SK-N-SH treated with all-trans-retinoic acid at 6 μM for 48 hours (cell line): ENCODE measurements at regions not wholly inside any gene's neighbourhood (a gene's known extent, or its start where the extent isn't known, plus 50 kb on each side); places are given as distances from the start of the nearest gene placed in this dataset.

Experiments
- ATAC-seq: fragments of 200-7000 bp; cut with Tn5 transposase; 3 replicates; pipeline ENCODE4 v1.9.1; 2020; ENCODE audit warnings: mild to moderate bottlenecking, moderate library complexity
- ARNTL ChIP-seq: fragments of 450-650 bp; formaldehyde crosslinking; IDR thresholded peaks from 2 replicates; pipeline ENCODE4 v1.5.0; 2020; ENCODE audit warnings: low read depth, mild to moderate bottlenecking, moderate library complexity, borderline replicate concordance
- BACH2 ChIP-seq: fragments of 250-450 bp; sonication (Bioruptor Pico); IDR thresholded peaks from 2 replicates; pipeline ENCODE4 v1.9.0; 2021; ENCODE audit warnings: mild to moderate bottlenecking, borderline replicate concordance
- CSDC2 ChIP-seq: fragments of 250-450 bp; sonication (Bioruptor Pico); IDR thresholded peaks from 2 replicates; pipeline ENCODE4 v1.5.0; 2020; ENCODE audit warnings: mild to moderate bottlenecking, moderate library complexity
- ESRRG ChIP-seq: fragments of 250-450 bp; sonication (Bioruptor Pico); IDR thresholded peaks from 2 replicates; pipeline ENCODE4 v1.6.1; 2021; ENCODE audit warnings: mild to moderate bottlenecking
- GLIS3 ChIP-seq: fragments of 250-450 bp; sonication (Bioruptor Pico); IDR thresholded peaks from 2 replicates; pipeline ENCODE4 v1.5.0; 2020; ENCODE audit warnings: mild to moderate bottlenecking, moderate library complexity
- ISL1 ChIP-seq: fragments of 250-450 bp; sonication (Bioruptor Pico); IDR thresholded peaks from 2 replicates; pipeline ENCODE4 v2.1.2; 2022; ENCODE audit warnings: mild to moderate bottlenecking, moderate library complexity
- OSR1 ChIP-seq: fragments of 250-450 bp; sonication (Bioruptor Pico); IDR thresholded peaks from 2 replicates; pipeline ENCODE4 v1.8.0; 2022; ENCODE audit warnings: moderate library complexity, mild to moderate bottlenecking, inconsistent platforms
- PPARA ChIP-seq: fragments of 250-450 bp; sonication (Bioruptor Pico); IDR thresholded peaks from 2 replicates; pipeline ENCODE4 v1.5.0; 2020; ENCODE audit warnings: mild to moderate bottlenecking, borderline replicate concordance
- RARB ChIP-seq: fragments of 250-450 bp; sonication (Bioruptor Pico); IDR thresholded peaks from 2 replicates; pipeline ENCODE4 v1.8.0; 2021; ENCODE audit warnings: mild to moderate bottlenecking, moderate library complexity
- SNAI2 ChIP-seq: fragments of 250-450 bp; sonication (Bioruptor Pico); IDR thresholded peaks from 2 replicates; pipeline ENCODE4 v1.5.0; 2020; ENCODE audit warnings: mild to moderate bottlenecking, moderate library complexity
- TCF4 ChIP-seq: fragments of 250-450 bp; sonication (Bioruptor Pico); IDR thresholded peaks from 2 replicates; pipeline ENCODE4 v1.8.0; 2021; ENCODE audit warnings: mild to moderate bottlenecking, moderate library complexity, borderline replicate concordance
- TOX ChIP-seq: fragments of 250-450 bp; sonication (Bioruptor Pico); IDR thresholded peaks from 2 replicates; pipeline ENCODE4 v1.8.0; 2021; ENCODE audit warnings: mild to moderate bottlenecking, moderate library complexity, borderline replicate concordance
- ZC3H10 ChIP-seq: fragments of 250-450 bp; sonication (Bioruptor Pico); IDR thresholded peaks from 2 replicates; pipeline ENCODE4 v1.5.1; 2021; ENCODE audit warnings: mild to moderate bottlenecking, moderate library complexity
- ZFP3 ChIP-seq: fragments of 250-450 bp; sonication (Bioruptor Pico); IDR thresholded peaks from 2 replicates; pipeline ENCODE4 v1.5.0; 2020; ENCODE audit warnings: mild to moderate bottlenecking, moderate library complexity
- ZFP30 ChIP-seq: fragments of 450-650 bp; formaldehyde crosslinking; IDR thresholded peaks from 2 replicates; pipeline ENCODE4 v1.5.0; 2022; ENCODE audit warnings: mild to moderate bottlenecking, moderate library complexity
- ZNF565 ChIP-seq: fragments of 450-650 bp; formaldehyde crosslinking; conservative IDR thresholded peaks from 2 replicates; pipeline ENCODE4 v1.5.0; 2020; ENCODE audit warnings: low read depth, mild to moderate bottlenecking, moderate library complexity
- ZNF70 ChIP-seq: fragments of 450-650 bp; formaldehyde crosslinking; IDR thresholded peaks from 2 replicates; pipeline ENCODE4 v1.5.0; 2020; ENCODE audit warnings: mild to moderate bottlenecking, moderate library complexity
- ZNF8 ChIP-seq: fragments of 450-650 bp; formaldehyde crosslinking; IDR thresholded peaks from 2 replicates; pipeline ENCODE4 v1.5.0; 2020; ENCODE audit warnings: mild to moderate bottlenecking, moderate library complexity
- TF ChIP-seq, protein P1 (sequence below): fragments of 250-450 bp; sonication (Bioruptor Pico); IDR thresholded peaks from 2 replicates; pipeline ENCODE4 v1.5.0; 2020; ENCODE audit warnings: mild to moderate bottlenecking, moderate library complexity
- TF ChIP-seq, protein P2 (sequence below): fragments of 250-450 bp; sonication (Bioruptor Pico); IDR thresholded peaks from 2 replicates; pipeline ENCODE4 v1.8.0; 2020; ENCODE audit warnings: mild to moderate bottlenecking, moderate library complexity, borderline replicate concordance
- TF ChIP-seq, protein P3 (sequence below): fragments of 250-450 bp; sonication (Bioruptor Pico); IDR thresholded peaks from 2 replicates; pipeline ENCODE4 v1.5.1; 2021; ENCODE audit warnings: mild to moderate bottlenecking, moderate library complexity
- TF ChIP-seq, protein P4 (sequence below): fragments of 250-450 bp; sonication (Bioruptor Pico); IDR thresholded peaks from 2 replicates; pipeline ENCODE4 v1.5.1; 2020; ENCODE audit warnings: low read depth, mild to moderate bottlenecking, moderate library complexity

DNA sequence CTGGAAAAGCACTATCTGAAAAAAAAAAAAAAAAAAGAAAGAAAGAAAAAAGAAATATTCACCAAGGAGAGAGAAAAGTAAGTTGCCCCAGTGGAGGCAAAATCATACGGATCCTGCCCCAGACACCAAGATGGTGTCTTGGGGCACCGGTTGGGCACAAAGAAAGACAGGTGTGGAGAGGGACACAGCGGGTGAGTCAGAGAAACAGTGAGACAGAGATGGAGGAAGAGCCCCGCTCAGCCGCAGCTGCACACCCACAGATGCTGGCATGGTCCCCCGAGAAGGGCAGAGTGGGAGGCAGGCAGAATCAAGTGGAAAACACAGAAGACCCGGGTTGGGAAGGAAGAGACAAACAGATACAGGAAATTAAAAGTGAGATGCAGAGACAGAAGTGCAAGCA lies 129.7 kb upstream of the SMAD3 start:
- ATAC-seq, result no peak
- TF ChIP-seq ZFP3 (CRISPR knock-in tag), result no peak
- no peak for TF ChIP-seq ZC3H10
- TF ChIP-seq, protein P1, sequence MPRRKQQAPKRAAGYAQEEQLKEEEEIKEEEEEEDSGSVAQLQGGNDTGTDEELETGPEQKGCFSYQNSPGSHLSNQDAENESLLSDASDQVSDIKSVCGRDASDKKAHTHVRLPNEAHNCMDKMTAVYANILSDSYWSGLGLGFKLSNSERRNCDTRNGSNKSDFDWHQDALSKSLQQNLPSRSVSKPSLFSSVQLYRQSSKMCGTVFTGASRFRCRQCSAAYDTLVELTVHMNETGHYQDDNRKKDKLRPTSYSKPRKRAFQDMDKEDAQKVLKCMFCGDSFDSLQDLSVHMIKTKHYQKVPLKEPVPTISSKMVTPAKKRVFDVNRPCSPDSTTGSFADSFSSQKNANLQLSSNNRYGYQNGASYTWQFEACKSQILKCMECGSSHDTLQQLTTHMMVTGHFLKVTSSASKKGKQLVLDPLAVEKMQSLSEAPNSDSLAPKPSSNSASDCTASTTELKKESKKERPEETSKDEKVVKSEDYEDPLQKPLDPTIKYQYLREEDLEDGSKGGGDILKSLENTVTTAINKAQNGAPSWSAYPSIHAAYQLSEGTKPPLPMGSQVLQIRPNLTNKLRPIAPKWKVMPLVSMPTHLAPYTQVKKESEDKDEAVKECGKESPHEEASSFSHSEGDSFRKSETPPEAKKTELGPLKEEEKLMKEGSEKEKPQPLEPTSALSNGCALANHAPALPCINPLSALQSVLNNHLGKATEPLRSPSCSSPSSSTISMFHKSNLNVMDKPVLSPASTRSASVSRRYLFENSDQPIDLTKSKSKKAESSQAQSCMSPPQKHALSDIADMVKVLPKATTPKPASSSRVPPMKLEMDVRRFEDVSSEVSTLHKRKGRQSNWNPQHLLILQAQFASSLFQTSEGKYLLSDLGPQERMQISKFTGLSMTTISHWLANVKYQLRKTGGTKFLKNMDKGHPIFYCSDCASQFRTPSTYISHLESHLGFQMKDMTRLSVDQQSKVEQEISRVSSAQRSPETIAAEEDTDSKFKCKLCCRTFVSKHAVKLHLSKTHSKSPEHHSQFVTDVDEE (CRISPR knock-in tag), result no peak
- no peak for TF ChIP-seq ISL1
- TF ChIP-seq ZNF565 (CRISPR knock-in tag), result no peak
- TF ChIP-seq ARNTL (CRISPR knock-in tag), result no peak
- no peak for TF ChIP-seq SNAI2
- no peak for TF ChIP-seq ZFP30 (CRISPR knock-in tag)
- TF ChIP-seq, protein P2, sequence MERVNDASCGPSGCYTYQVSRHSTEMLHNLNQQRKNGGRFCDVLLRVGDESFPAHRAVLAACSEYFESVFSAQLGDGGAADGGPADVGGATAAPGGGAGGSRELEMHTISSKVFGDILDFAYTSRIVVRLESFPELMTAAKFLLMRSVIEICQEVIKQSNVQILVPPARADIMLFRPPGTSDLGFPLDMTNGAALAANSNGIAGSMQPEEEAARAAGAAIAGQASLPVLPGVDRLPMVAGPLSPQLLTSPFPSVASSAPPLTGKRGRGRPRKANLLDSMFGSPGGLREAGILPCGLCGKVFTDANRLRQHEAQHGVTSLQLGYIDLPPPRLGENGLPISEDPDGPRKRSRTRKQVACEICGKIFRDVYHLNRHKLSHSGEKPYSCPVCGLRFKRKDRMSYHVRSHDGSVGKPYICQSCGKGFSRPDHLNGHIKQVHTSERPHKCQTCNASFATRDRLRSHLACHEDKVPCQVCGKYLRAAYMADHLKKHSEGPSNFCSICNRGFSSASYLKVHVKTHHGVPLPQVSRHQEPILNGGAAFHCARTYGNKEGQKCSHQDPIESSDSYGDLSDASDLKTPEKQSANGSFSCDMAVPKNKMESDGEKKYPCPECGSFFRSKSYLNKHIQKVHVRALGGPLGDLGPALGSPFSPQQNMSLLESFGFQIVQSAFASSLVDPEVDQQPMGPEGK (CRISPR knock-in tag), result no peak
- TF ChIP-seq, protein P3, sequence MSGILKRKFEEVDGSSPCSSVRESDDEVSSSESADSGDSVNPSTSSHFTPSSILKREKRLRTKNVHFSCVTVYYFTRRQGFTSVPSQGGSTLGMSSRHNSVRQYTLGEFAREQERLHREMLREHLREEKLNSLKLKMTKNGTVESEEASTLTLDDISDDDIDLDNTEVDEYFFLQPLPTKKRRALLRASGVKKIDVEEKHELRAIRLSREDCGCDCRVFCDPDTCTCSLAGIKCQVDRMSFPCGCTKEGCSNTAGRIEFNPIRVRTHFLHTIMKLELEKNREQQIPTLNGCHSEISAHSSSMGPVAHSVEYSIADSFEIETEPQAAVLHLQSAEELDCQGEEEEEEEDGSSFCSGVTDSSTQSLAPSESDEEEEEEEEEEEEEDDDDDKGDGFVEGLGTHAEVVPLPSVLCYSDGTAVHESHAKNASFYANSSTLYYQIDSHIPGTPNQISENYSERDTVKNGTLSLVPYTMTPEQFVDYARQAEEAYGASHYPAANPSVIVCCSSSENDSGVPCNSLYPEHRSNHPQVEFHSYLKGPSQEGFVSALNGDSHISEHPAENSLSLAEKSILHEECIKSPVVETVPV (CRISPR knock-in tag), result no peak
- TF ChIP-seq OSR1 (CRISPR knock-in tag), result no peak
- TF ChIP-seq CSDC2, result no peak
- no peak for TF ChIP-seq BACH2 (CRISPR knock-in tag)
- no peak for TF ChIP-seq PPARA (CRISPR knock-in tag)
- TF ChIP-seq TOX, result no peak
- TF ChIP-seq, protein P4, sequence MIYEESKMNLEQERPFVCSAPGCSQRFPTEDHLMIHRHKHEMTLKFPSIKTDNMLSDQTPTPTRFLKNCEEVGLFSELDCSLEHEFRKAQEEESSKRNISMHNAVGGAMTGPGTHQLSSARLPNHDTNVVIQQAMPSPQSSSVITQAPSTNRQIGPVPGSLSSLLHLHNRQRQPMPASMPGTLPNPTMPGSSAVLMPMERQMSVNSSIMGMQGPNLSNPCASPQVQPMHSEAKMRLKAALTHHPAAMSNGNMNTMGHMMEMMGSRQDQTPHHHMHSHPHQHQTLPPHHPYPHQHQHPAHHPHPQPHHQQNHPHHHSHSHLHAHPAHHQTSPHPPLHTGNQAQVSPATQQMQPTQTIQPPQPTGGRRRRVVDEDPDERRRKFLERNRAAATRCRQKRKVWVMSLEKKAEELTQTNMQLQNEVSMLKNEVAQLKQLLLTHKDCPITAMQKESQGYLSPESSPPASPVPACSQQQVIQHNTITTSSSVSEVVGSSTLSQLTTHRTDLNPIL (CRISPR knock-in tag), result no peak
- no peak for TF ChIP-seq TCF4 (CRISPR knock-in tag)
- no peak for TF ChIP-seq ZNF8
- no peak for TF ChIP-seq RARB (CRISPR knock-in tag)
- TF ChIP-seq ZNF70 (CRISPR knock-in tag), result no peak

DNA sequence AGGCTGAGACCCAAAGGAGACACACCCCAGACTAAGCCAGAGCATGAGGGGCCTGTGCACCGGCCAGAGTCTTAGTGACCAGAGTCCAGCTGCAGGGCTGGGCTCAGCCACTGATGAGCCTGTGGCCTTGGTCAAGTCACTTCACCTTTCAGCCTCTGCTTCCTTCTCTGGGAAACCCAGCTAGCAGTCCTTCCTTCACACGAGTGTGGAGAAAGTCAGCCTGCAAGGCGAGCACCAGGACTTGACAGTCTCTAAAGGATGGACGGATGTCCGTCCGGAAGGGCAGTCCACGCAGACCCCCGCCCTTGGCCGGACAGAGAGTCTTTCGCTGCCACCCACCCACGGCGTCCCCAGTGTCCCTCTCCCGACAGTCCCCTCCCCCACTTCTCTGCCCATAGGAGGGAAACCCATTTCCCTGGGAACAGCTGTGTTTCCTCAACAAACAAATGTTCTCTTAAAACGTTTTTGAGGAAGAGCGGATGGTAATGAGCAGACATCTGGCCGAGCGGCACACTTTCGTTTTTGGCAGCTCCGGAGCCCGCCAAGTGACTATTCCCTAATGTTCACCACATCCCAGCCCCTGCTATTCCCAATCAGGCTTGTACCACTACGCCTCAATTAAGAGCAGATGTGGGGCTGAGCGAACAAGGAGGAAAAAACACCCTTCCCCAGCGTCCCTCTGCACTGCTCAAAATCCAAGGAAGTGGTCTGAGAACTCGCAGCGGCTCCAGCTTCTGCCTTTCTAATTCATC lies 129.1 kb upstream of the SMAD3 start:
- ATAC-seq, result peak; percentile 55
- no peak for TF ChIP-seq SNAI2
- no peak for TF ChIP-seq TCF4 (CRISPR knock-in tag)
- TF ChIP-seq ZC3H10, result no peak
- no peak for TF ChIP-seq RARB (CRISPR knock-in tag)
- no peak for TF ChIP-seq ZNF8
- TF ChIP-seq BACH2 (CRISPR knock-in tag), result no peak
- TF ChIP-seq ESRRG, result no peak

DNA sequence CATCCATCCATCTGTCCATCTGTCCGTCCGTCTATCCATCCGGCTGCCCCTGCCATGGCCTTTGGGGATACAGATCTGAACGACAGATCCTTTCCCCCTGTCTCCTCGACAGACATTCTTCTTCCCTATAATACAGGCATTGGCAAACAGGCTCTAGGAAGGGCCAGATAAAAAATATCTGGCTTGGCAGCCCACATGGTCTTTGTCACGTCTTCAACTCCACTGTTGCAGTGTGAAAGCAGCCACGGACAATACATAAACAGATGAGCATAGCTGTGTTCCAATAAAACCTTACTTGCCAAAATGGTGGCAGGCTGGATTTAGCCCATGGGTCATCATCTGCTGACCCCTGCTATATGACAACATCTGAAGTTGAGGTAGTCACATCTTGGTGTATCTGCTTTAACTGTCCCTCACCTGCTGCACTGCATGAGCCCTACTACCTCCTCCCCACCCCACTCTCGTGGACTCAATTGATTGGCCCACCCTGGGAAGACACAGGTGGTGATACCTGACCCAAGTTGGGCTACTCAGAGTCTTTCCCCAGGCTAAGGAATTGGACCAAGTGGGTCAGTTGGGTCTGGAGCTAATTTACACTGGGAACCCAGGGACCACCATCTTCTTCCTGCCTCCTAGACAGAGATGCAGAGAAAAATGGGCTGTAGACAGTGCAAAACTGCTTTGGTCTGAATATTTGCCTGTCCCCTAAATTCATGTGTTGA lies 128.4 kb upstream of the SMAD3 start:
- TF ChIP-seq ISL1 (no peak), CSDC2 (no peak), ZC3H10 (no peak)
- ATAC-seq, result no peak

DNA sequence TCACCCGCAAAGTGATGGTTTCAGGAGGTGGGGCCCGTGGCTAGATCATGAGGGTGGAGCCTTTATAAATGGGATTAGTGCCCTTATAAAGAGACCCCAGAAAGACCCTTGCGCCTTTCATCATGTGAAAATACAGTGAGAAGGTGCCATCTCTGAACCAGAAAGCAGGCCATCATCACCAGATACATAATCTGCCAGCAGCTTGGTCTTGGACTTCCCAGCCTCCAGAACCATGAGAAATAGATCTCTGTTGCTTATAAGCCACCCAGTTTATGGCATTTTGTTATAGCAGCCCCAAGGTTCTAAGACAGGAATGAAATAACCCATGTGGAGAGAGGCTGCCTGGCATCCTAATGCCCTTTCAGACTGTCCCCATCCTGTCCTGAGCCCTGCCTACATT lies 127.8 kb upstream of the SMAD3 start:
- no peak for ATAC-seq
- TF ChIP-seq PPARA (CRISPR knock-in tag) (no peak), GLIS3 (no peak), CSDC2 (no peak), OSR1 (CRISPR knock-in tag) (no peak), ZFP3 (CRISPR knock-in tag) (no peak), ZNF70 (CRISPR knock-in tag) (no peak)
